KMS-11 (cell line): ENCODE measurements at regions not wholly inside any gene's neighbourhood (a gene's known extent, or its start where the extent isn't known, plus 50 kb on each side); places are given as distances from the start of the nearest gene placed in this dataset.

Experiments used
- H2AFZ ChIP-seq: fragments of 200-600 bp; sonication (generic); 2 replicates; pipeline ENCODE4 v1.6.1; 2016; ENCODE audit warnings: antibody characterized with exemption, mixed run types, low read depth
- H3K27ac ChIP-seq: fragments of 200-600 bp; sonication (generic); 2 replicates; pipeline ENCODE4 v1.6.1; 2016; ENCODE audit warnings: mild to moderate bottlenecking, mixed run types
- H3K27me3 ChIP-seq: fragments of 200-600 bp; sonication (generic); 2 replicates; pipeline ENCODE4 v1.6.1; 2017; ENCODE audit warnings: mild to moderate bottlenecking, low read depth, mixed run types, moderate library complexity; ENCODE audit not compliant: insufficient read depth
- H3K36me3 ChIP-seq: fragments of 200-600 bp; sonication (generic); 2 replicates; pipeline ENCODE4 v1.6.1; 2017; ENCODE audit warnings: mild to moderate bottlenecking, mixed run types; ENCODE audit not compliant: insufficient read depth
- H3K4me1 ChIP-seq: fragments of 200-600 bp; sonication (generic); 2 replicates; pipeline ENCODE4 v1.6.1; 2016; ENCODE audit warnings: mild to moderate bottlenecking, low read depth, mixed run types; ENCODE audit not compliant: poor library complexity, severe bottlenecking
- H3K4me2 ChIP-seq: fragments of 200-600 bp; sonication (generic); 2 replicates; pipeline ENCODE4 v1.7.0; 2016; ENCODE audit warnings: mild to moderate bottlenecking, mixed run types
- H3K4me3 ChIP-seq: fragments of 200-600 bp; sonication (generic); IDR thresholded peaks from 2 replicates; pipeline ENCODE4 v1.6.1; 2017; ENCODE audit warnings: low read depth, low read length, mixed read lengths; ENCODE audit not compliant: insufficient read depth
- H3K79me2 ChIP-seq: fragments of 200-600 bp; sonication (generic); 2 replicates; pipeline ENCODE4 v1.6.1; 2016; ENCODE audit warnings: low read depth, mixed run types; ENCODE audit not compliant: insufficient read depth
- H3K9ac ChIP-seq: fragments of 200-600 bp; sonication (generic); 2 replicates; pipeline ENCODE4 v1.6.1; 2016; ENCODE audit warnings: mild to moderate bottlenecking, mixed run types
- H4K20me1 ChIP-seq: fragments of 200-600 bp; sonication (generic); 2 replicates; pipeline ENCODE4 v1.6.1; 2016; ENCODE audit warnings: mild to moderate bottlenecking, mixed run types; ENCODE audit not compliant: insufficient read depth
- CTCF ChIP-seq: fragments of 200-600 bp; sonication (generic); conservative IDR thresholded peaks from 2 replicates; pipeline ENCODE4 v1.6.1; 2017; ENCODE audit warnings: low read depth, mild to moderate bottlenecking, antibody characterized with exemption, low read length, moderate library complexity, mixed read lengths

- Histone ChIP-seq H3K4me1 (no peaks in the 10 kb centered on the region), H2AFZ (no peak overlapping the region), H3K27ac (no peak overlapping the region), H3K4me3 (no peak overlapping the region), H3K36me3 (no peaks in the 10 kb centered on the region), H4K20me1 (no peaks in the 10 kb centered on the region), H3K27me3 (no peaks in the 10 kb centered on the region), H3K79me2 (no peaks in the 10 kb centered on the region), H3K4me2 (no peak overlapping the region), H3K9ac (no peak overlapping the region)
- TF ChIP-seq CTCF = no peak
Measured at GRCh38 chr1:55382806-55383305, 167.7 kb upstream of the USP24 start.

GRCh38 chr1:55381983-55382382 is 166.8 kb upstream of the USP24 start:
- no peaks in the 10 kb centered on the region for H3K27me3 ChIP-seq
- no peaks in the 10 kb centered on the region for H3K79me2 ChIP-seq
- no peaks in the 10 kb centered on the region for H3K36me3 ChIP-seq
- no peaks in the 10 kb centered on the region for H4K20me1 ChIP-seq
- no peak overlapping the region for H2AFZ ChIP-seq
- no peak overlapping the region for H3K4me3 ChIP-seq
- no peaks in the 10 kb centered on the region for H3K4me1 ChIP-seq
- no peak overlapping the region for H3K9ac ChIP-seq
- no peak overlapping the region for H3K4me2 ChIP-seq
- no peak overlapping the region for H3K27ac ChIP-seq
- TF ChIP-seq CTCF = no peak

- Histone ChIP-seq H3K4me2 (no peak overlapping the region), H2AFZ (no peak overlapping the region), H3K27ac (no peak overlapping the region), H3K79me2 (no peaks in the 10 kb centered on the region), H3K4me3 (no peak overlapping the region), H4K20me1 (no peaks in the 10 kb centered on the region), H3K27me3 (no peaks in the 10 kb centered on the region), H3K4me1 (no peaks in the 10 kb centered on the region), H3K36me3 (no peaks in the 10 kb centered on the region), H3K9ac (no peak overlapping the region)
- TF ChIP-seq CTCF = no peak
Measured at GRCh38 chr1:55381491-55381890, 166.3 kb upstream of the USP24 start.

GRCh38 chr1:55380355-55380970 is 165.3 kb upstream of the USP24 start:
- Histone ChIP-seq H2AFZ (no peak overlapping the region), H3K36me3 (no peaks in the 10 kb centered on the region), H3K4me2 (no peak overlapping the region)

More at GRCh38 chr1:55380355-55380970, 165.3 kb upstream of the USP24 start:
- no peak for TF ChIP-seq CTCF
- Histone ChIP-seq H3K4me3 (no peak overlapping the region), H4K20me1 (no peaks in the 10 kb centered on the region), H3K27ac (no peak overlapping the region), H3K9ac (no peak overlapping the region), H3K27me3 (no peaks in the 10 kb centered on the region), H3K4me1 (no peaks in the 10 kb centered on the region), H3K79me2 (no peaks in the 10 kb centered on the region)
